BJ (cell line): ENCODE measurements at regions not wholly inside any gene's neighbourhood (a gene's known extent, or its start where the extent isn't known, plus 50 kb on each side); places are given as distances from the start of the nearest gene placed in this dataset.

Experiments
- CTCF ChIA-PET: fragments of 350-600 bp; formaldehyde crosslinking; extraction: SDS; loops from one replicate; lab custom pipeline; 2021; ENCODE audit warnings: antibody characterized with exemption, inconsistent platforms; lab: Yijun Ruan, JAX
- POLR2A ChIA-PET: fragments of 300-600 bp; sonication (Branson Sonifier 250); formaldehyde crosslinking; extraction: SDS; loops from one replicate; lab custom pipeline; 2021; ENCODE audit warnings: antibody characterized with exemption; lab: Charles Lee
- DNase-seq: peaks from one replicate; pipeline ENCODE4 v3.0.0-alpha.2; 2011; ENCODE audit warnings: low read depth
- H3K27me3 ChIP-seq: 2 replicates; pipeline ENCODE4 v1.6.0; 2011; ENCODE audit warnings: low read length; ENCODE audit not compliant: control insufficient read depth, insufficient read depth
- H3K36me3 ChIP-seq: 2 replicates; pipeline ENCODE4 v1.5.1; 2011; ENCODE audit warnings: low read length; ENCODE audit not compliant: control insufficient read depth, insufficient read depth
- H3K4me3 ChIP-seq: 2 replicates; pipeline ENCODE4 v1.5.1; 2011; ENCODE audit warnings: low read depth, mild to moderate bottlenecking, control low read depth, low read length
- TF ChIP-seq, protein P1 (sequence below): IDR thresholded peaks from 2 replicates; pipeline ENCODE4 v1.5.1; 2011; ENCODE audit warnings: low read depth, mild to moderate bottlenecking, control low read depth, inconsistent platforms, low read length, moderate library complexity; ENCODE audit not compliant: insufficient read depth

DNA sequence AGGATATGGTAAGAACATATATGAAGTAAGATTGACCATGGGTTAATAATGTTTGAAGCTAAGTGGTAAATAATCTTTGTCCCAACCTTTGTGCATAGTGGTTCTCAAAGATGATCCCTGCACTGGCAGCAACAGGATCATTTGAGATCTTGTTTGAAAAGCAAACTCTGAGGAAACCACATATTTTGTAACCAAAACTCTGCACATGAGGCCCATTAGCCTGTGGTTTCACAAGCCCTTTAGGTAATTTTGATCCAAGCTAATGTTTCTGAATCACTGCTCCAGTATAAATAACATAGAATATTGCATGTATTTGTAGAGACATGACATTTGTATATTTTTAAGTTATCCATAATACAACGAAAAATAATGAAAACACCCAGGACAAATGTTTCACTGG lies 147.9 kb upstream of the RGS18 start:
- TF ChIP-seq, protein P1, sequence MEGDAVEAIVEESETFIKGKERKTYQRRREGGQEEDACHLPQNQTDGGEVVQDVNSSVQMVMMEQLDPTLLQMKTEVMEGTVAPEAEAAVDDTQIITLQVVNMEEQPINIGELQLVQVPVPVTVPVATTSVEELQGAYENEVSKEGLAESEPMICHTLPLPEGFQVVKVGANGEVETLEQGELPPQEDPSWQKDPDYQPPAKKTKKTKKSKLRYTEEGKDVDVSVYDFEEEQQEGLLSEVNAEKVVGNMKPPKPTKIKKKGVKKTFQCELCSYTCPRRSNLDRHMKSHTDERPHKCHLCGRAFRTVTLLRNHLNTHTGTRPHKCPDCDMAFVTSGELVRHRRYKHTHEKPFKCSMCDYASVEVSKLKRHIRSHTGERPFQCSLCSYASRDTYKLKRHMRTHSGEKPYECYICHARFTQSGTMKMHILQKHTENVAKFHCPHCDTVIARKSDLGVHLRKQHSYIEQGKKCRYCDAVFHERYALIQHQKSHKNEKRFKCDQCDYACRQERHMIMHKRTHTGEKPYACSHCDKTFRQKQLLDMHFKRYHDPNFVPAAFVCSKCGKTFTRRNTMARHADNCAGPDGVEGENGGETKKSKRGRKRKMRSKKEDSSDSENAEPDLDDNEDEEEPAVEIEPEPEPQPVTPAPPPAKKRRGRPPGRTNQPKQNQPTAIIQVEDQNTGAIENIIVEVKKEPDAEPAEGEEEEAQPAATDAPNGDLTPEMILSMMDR, result no peak
- no peaks in the 10 kb centered on the region for H3K27me3 ChIP-seq
- no peak overlapping the region for H3K4me3 ChIP-seq
- no peak for DNase-seq
- ChIA-PET CTCF (no interaction called here), POLR2A (no interaction called here)
- no peaks in the 10 kb centered on the region for H3K36me3 ChIP-seq

DNA sequence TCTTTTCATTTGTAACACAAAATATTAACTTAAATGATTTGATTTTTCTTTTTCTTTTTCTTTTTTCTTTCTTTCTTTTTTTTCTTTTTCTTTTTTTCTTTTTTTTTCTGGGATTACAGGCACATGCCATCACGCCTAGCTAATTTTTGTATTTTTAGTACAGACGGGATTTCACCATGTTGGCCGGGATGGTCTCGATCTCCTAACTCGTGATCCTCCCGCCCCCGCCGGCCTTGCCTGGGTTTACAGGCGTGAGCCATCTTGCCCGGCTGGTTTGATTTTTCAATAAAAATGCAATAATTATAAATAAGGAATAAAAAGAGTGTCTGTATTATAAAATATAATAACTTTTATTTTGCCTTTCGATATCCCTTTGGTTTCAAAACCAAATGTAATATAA lies 146.7 kb upstream of the RGS18 start:
- no peaks in the 10 kb centered on the region for H3K27me3 ChIP-seq
- H3K4me3 ChIP-seq, result no peak overlapping the region
- TF ChIP-seq, protein P1, result no peak
- ChIA-PET POLR2A (no interaction called here), CTCF (no interaction called here)
- no peaks in the 10 kb centered on the region for H3K36me3 ChIP-seq
- DNase-seq, result no peak

DNA sequence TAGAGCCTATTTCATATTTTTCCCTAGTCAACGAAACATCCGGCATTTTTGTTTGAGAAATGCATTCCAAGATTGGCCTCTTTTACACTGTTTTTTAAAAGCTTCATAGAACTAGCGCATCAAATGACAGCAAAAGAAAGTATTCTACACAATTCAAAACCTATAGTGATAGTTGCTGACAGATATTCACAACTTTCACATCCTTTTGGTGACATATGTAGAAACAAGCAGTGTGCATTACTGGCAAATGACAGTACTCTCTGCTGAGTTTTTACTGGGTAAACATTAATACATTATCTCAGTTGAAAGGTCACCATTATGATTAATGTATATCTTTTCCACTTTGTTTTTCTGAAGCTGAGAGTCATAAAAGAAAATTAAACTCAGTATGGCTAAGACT lies 135.4 kb upstream of the RGS18 start:
- POLR2A ChIA-PET, result no interaction called here
- DNase-seq, result no peak
- H3K4me3 ChIP-seq, result no peak overlapping the region
- no peaks in the 10 kb centered on the region for H3K27me3 ChIP-seq
- no peaks in the 10 kb centered on the region for H3K36me3 ChIP-seq
- TF ChIP-seq, protein P1, result no peak
- CTCF ChIA-PET, result interaction anchor here (0.6 kb wide), 1 partner anchor 15 kb away, joined by 3 read pairs; no protein-coding TSS in a partner anchor

DNA sequence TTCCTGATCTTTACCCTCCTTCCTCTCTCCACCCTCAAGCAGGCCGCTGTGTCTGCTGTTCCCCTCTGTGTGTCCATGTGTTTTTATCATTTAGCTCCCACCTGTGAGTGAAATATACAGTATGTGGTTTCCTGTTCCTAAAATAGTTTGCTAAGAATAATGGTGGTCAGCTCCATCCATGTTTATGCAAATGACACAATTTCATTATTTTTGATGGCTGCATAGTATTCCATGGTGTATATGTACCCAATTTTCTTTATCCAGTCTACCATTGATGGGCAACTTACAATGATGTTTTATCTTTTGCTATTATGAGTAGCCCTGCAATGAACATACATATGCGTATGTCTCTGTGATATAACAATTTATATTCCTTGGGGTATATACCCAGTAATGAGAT lies 133.4 kb upstream of the RGS18 start:
- TF ChIP-seq, protein P1, result no peak
- DNase-seq, result no peak
- Histone ChIP-seq H3K4me3 (no peak overlapping the region), H3K27me3 (no peaks in the 10 kb centered on the region), H3K36me3 (no peaks in the 10 kb centered on the region)
- ChIA-PET POLR2A (interaction anchor here (0.6 kb wide), 1 partner anchor 390 kb away, joined by 3 read pairs; no protein-coding TSS in a partner anchor), CTCF (no interaction called here)

DNA sequence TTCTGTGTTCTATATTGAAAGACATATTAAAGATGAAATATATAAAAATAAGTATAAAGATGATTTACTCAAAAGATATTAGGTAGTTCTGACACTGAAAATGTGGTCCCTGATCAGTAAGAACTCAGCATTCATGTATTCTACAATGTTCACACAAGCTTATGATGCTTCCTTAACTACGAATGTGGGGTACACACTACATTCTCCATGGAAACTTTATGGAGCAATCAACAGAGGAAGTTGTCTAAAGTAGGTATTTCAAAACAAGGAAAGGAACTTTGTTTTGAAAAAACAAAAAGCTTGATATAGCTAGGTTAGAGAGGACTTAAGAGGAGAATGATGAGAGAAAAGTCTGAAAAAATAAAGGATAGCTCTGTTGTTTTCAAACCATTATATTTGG lies 119.7 kb upstream of the RGS18 start:
- TF ChIP-seq, protein P1, result no peak
- Histone ChIP-seq H3K36me3 (no peaks in the 10 kb centered on the region), H3K27me3 (no peaks in the 10 kb centered on the region), H3K4me3 (no peak overlapping the region)
- CTCF ChIA-PET, result no interaction called here
- POLR2A ChIA-PET, result no interaction called here
- DNase-seq, result no peak
